Uterus (tissue), 3 donors: ENCODE measurements at regions not wholly inside any gene's neighbourhood (a gene's known extent, or its start where the extent isn't known, plus 50 kb on each side); places are given as distances from the start of the nearest gene placed in this dataset.

Experiments used
- DNase-seq, 2 donors: peaks; one replicate each; pipeline ENCODE4 v3.0.0-alpha.2; 2019 to 2020
- H3K27ac ChIP-seq, 2 donors: fragments of 200-600 bp; sonication (generic); 1 replicate in 1 of 2; 2 replicates in 1 of 2; pipeline ENCODE4 v1.5.1; 2016 to 2018
- H3K27me3 ChIP-seq, 2 donors: fragments of 200-600 bp; sonication (generic); one replicate each; pipeline ENCODE4 v1.5.1; 2018 to 2019; ENCODE audit warnings: control low read depth in 1 of 2
- H3K36me3 ChIP-seq, 2 donors: fragments of 200-600 bp; sonication (generic); one replicate each; pipeline ENCODE4 v1.5.1; 2019; ENCODE audit warnings: control low read depth in 1 of 2
- H3K4me1 ChIP-seq, 2 donors: fragments of 200-600 bp; sonication (generic); one replicate each; pipeline ENCODE4 v1.5.1; 2018 to 2019; ENCODE audit warnings: control low read depth in 1 of 2
- H3K4me3 ChIP-seq, 2 donors: fragments of 200-600 bp; sonication (generic); 1 replicate in 1 of 2; 2 replicates in 1 of 2; pipeline ENCODE4 v1.5.1; 2018 to 2019; ENCODE audit warnings: mild to moderate bottlenecking in 1 of 2
- H3K9me3 ChIP-seq, 2 donors: fragments of 200-600 bp; sonication (generic); one replicate each; pipeline ENCODE4 v1.5.1; 2019; ENCODE audit warnings: control low read depth in 1 of 2
- POLR2A ChIP-seq, 2 donors: fragments of 450-650 bp; IDR thresholded peaks; one replicate each; pipeline ENCODE4 v1.6.1; 2016; ENCODE audit warnings: antibody characterized with exemption in 2 of 2, mild to moderate bottlenecking in 1 of 2, moderate library complexity in 1 of 2
- intact Hi-C: fragments of 100-400 bp; cut with DNase I; formaldehyde crosslinking; loops from one replicate; pipeline ENCODE4 v1.15.1; 2023; ENCODE audit warnings: low total_unique reads
- TF ChIP-seq, protein P1 (sequence below), 4 experiments: fragments of 200-600 bp in 2 of 4; fragments of 450-650 bp in 2 of 4; sonication (generic) in 2 of 4; IDR thresholded peaks; one replicate each; pipeline ENCODE4 v1.5.1; 2016 to 2019; ENCODE audit warnings: antibody characterized with exemption in 4 of 4, mild to moderate bottlenecking in 2 of 4, moderate library complexity in 1 of 4
- donor health status: DM: yes; HTN: yes; CAD: no.

DNA sequence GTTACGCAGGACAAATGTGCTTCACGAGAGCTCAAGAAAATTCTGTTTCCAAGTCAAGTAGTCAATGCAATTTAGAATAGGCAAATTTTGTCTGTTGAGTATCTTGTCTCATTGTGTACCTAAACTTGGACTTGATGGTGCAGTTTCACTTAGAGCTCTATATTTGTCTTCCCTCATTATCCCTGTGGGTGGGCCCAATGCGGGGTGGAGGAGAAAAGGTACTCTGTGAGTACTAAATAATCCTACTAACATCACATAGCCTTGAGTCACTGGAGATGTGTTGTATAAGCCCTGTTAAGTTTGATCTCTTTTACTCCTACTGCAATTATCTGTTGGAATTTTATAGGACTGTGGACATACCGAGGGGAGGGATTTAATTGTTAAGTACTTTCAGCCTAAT, 331.2 kb downstream of the METTL15 start:
- DNase-seq: no peak
- H3K27ac ChIP-seq: no peak overlapping the region
- intact Hi-C loops: no loop called here
- H3K36me3 ChIP-seq: no peaks in the 10 kb centered on the region
- H3K9me3 ChIP-seq: no peaks in the 10 kb centered on the region
- no peak for TF ChIP-seq POLR2A (IDR thresholded peaks at IDR 0.05)
- TF ChIP-seq, protein P1, sequence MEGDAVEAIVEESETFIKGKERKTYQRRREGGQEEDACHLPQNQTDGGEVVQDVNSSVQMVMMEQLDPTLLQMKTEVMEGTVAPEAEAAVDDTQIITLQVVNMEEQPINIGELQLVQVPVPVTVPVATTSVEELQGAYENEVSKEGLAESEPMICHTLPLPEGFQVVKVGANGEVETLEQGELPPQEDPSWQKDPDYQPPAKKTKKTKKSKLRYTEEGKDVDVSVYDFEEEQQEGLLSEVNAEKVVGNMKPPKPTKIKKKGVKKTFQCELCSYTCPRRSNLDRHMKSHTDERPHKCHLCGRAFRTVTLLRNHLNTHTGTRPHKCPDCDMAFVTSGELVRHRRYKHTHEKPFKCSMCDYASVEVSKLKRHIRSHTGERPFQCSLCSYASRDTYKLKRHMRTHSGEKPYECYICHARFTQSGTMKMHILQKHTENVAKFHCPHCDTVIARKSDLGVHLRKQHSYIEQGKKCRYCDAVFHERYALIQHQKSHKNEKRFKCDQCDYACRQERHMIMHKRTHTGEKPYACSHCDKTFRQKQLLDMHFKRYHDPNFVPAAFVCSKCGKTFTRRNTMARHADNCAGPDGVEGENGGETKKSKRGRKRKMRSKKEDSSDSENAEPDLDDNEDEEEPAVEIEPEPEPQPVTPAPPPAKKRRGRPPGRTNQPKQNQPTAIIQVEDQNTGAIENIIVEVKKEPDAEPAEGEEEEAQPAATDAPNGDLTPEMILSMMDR (IDR thresholded peaks at IDR 0.05): no peak
- no peaks in the 10 kb centered on the region for H3K27me3 ChIP-seq
- H3K4me1 ChIP-seq: no peaks in the 10 kb centered on the region
- H3K4me3 ChIP-seq: no peak overlapping the region

GRCh38 chr11:28420099-28420498, 311.9 kb downstream of the METTL15 start:
- DNase-seq: no peak
- Histone ChIP-seq H3K27ac (no peak overlapping the region), H3K4me1 (no peaks in the 10 kb centered on the region), H3K9me3 (peaks cover 0 to 3% of the 10 kb centered on the region in 2 donors), H3K4me3 (no peak overlapping the region), H3K36me3 (no peaks in the 10 kb centered on the region), H3K27me3 (no peaks in the 10 kb centered on the region)
- no peak for TF ChIP-seq POLR2A (IDR thresholded peaks at IDR 0.05)
- TF ChIP-seq, protein P1 (IDR thresholded peaks at IDR 0.05): no peak
- intact Hi-C loops: no loop called here

DNA sequence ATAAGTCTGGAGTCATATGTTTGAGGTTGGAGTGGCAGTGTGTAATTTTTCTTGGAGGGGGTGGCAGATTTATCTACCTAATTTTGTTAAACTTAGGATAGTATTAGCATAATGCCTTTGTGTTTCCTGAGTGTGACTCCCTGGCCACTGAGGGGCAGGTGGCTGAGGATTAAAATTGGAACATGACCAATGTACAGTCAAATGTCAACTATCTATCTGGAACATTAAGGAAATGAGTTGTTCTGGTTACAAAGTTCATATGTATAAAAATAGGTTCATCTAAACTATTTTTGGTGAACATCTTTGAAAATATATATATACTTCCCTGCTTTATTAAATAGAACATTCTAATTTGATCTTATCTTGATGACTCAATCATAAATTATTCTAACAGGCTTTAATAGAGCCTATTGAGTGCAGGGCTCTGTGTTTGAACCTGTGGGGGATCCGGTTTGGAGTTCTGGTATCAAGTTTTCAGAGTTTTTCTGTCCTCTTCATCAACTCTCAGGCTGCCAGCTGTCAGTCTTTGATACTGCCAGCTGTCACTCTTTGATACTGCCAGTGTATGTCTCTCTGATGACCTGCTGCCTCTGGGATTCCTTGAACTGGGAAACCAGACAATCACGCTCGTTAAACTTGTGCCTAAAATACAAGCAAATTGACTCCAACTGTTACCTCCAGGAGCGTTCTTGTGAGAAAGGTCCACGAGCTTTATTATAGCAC, 309.6 kb downstream of the METTL15 start:
- Histone ChIP-seq H3K27me3 (no peaks in the 10 kb centered on the region), H3K9me3 (peaks cover 0 to 3% of the 10 kb centered on the region in 2 donors)
- intact Hi-C loops: no loop called here

DNA sequence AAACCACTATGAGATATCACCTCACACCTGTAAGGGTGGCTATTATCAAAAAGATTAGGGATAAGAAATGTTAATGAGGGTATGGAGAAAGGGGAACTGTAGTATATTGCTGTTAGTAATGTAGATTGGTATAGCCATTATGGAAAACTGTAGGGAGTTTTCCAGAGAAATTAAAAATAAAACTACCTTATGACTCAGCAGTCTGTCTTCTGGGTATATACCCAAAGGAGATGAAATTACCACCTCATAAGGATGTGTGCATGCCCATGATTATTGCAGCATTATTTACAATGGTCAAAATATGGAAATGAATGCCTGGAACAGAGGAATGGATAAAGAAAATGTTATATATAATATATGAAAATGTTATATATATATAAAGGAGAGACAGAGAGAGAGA, 303.8 kb downstream of the METTL15 start:
- no peak for TF ChIP-seq POLR2A (IDR thresholded peaks at IDR 0.05)
- TF ChIP-seq, protein P1 (IDR thresholded peaks at IDR 0.05): no peak
- no peaks in the 10 kb centered on the region for H3K27me3 ChIP-seq
- H3K36me3 ChIP-seq: no peaks in the 10 kb centered on the region
- no peak overlapping the region for H3K4me3 ChIP-seq
- H3K27ac ChIP-seq: no peak overlapping the region
- DNase-seq: no peak
- H3K9me3 ChIP-seq: no peaks in the 10 kb centered on the region
- intact Hi-C loops: no loop called here
- no peaks in the 10 kb centered on the region for H3K4me1 ChIP-seq

More for the DNA sequence above, 309.6 kb downstream of the METTL15 start:
- TF ChIP-seq POLR2A (IDR thresholded peaks at IDR 0.05): no peak
- TF ChIP-seq, protein P1 (IDR thresholded peaks at IDR 0.05): no peak
- Histone ChIP-seq H3K4me1 (no peaks in the 10 kb centered on the region), H3K36me3 (no peaks in the 10 kb centered on the region), H3K27ac (no peak overlapping the region), H3K4me3 (no peak overlapping the region)
- no peak for DNase-seq

- TF ChIP-seq, protein P1 (IDR thresholded peaks at IDR 0.05): no peak
- TF ChIP-seq POLR2A (IDR thresholded peaks at IDR 0.05): no peak
Observed at GRCh38 chr11:28401446-28401845, 293.3 kb downstream of the METTL15 start.

More at GRCh38 chr11:28401446-28401845, 293.3 kb downstream of the METTL15 start:
- Histone ChIP-seq H3K36me3 (no peaks in the 10 kb centered on the region), H3K4me1 (no peaks in the 10 kb centered on the region), H3K4me3 (no peak overlapping the region), H3K9me3 (no peaks in the 10 kb centered on the region), H3K27me3 (no peaks in the 10 kb centered on the region), H3K27ac (no peak overlapping the region)
- no peak for DNase-seq
- intact Hi-C loops: no loop called here
